H1 (cell line): ENCODE measurements at regions not wholly inside any gene's neighbourhood (a gene's known extent, or its start where the extent isn't known, plus 50 kb on each side); places are given as distances from the start of the nearest gene placed in this dataset.
"Not testable (repeated sequence)": the region's sequence is repeated elsewhere in the genome, so short reads cannot be mapped to it uniquely, and the experiment has no call there.

Experiments used
- CTCF ChIA-PET: fragments of 300-600 bp; sonication (Branson Sonifier 250); formaldehyde crosslinking; loops from one replicate; lab custom pipeline; 2021; ENCODE audit not compliant: partially characterized antibody; lab: Charles Lee
- POLR2A ChIA-PET: fragments of 300-600 bp; sonication (Branson Sonifier 250); formaldehyde crosslinking; loops from one replicate; lab custom pipeline; 2021; ENCODE audit warnings: inconsistent platforms; ENCODE audit not compliant: partially characterized antibody; lab: Charles Lee
- DNase-seq, 2 experiments: peaks; one replicate each; pipeline versions ENCODE4 v3.0.0 to v3.0.0-alpha.2; 2010 to 2022; ENCODE audit warnings: low spot score in 2 of 2, low read depth in 1 of 2, mixed read lengths in 1 of 2
- FAIRE-seq: peaks from 2 replicates; lab custom pipeline; 2011; peaks lifted over from hg19 to GRCh38; lab: Jason Lieb, UNC
- H2AFZ ChIP-seq: 2 replicates; pipeline ENCODE4 v1.8.1; 2012; ENCODE audit warnings: low read length, inconsistent platforms
- H2AK5ac ChIP-seq: 2 replicates; pipeline ENCODE4 v1.6.1; 2013; ENCODE audit warnings: low read depth, low read length
- H2BK120ac ChIP-seq: replicated peaks from 2 replicates; pipeline ENCODE3; 2013; ENCODE audit warnings: low read depth, low read length, inconsistent platforms
- H2BK12ac ChIP-seq: 2 replicates; pipeline ENCODE4 v1.6.1; 2013; ENCODE audit warnings: low read depth, low read length
- H2BK15ac ChIP-seq: 2 replicates; pipeline ENCODE4 v1.6.1; 2013; ENCODE audit warnings: low read length
- H2BK20ac ChIP-seq: 2 replicates; pipeline ENCODE4 v1.6.1; 2013; ENCODE audit warnings: low read length
- H2BK5ac ChIP-seq: 2 replicates; pipeline ENCODE4 v1.6.1; 2013; ENCODE audit warnings: low read depth, low read length
- H3K14ac ChIP-seq: 2 replicates; pipeline ENCODE4 v1.6.1; 2013; ENCODE audit warnings: inconsistent platforms; ENCODE audit not compliant: insufficient read length
- H3K18ac ChIP-seq: 2 replicates; pipeline ENCODE4 v1.6.1; 2013; ENCODE audit warnings: low read length; ENCODE audit errors: extremely low read depth
- H3K23ac ChIP-seq: 2 replicates; pipeline ENCODE4 v1.6.1; 2013; ENCODE audit warnings: inconsistent platforms; ENCODE audit not compliant: insufficient read length
- H3K23me2 ChIP-seq: 2 replicates; pipeline ENCODE4 v1.6.1; 2013; ENCODE audit warnings: low read depth, low read length
- H3K27ac ChIP-seq: 2 replicates; pipeline ENCODE4 v1.6.1; 2011; ENCODE audit warnings: low read depth, low read length, inconsistent platforms
- H3K27me3 ChIP-seq, 4 experiments: replicated peaks in 1 of 4; 1 replicate in 1 of 4; 2 replicates in 3 of 4; pipeline versions ENCODE4 v1.6.1 to v1.8.1; 2011 to 2013; ENCODE audit warnings: low read length in 3 of 4, mild to moderate bottlenecking in 3 of 4, inconsistent platforms in 2 of 4, mixed read lengths in 2 of 4, moderate library complexity in 1 of 4; ENCODE audit not compliant: control insufficient read depth in 3 of 4, insufficient read depth in 3 of 4; ENCODE audit errors: extremely low read depth in 1 of 4
- H3K36me3 ChIP-seq, 4 experiments: 2 replicates each; pipeline versions ENCODE4 v1.6.1 to v1.8.1; 2011 to 2013; ENCODE audit warnings: mild to moderate bottlenecking in 4 of 4, low read length in 3 of 4, moderate library complexity in 2 of 4, control low read depth in 1 of 4, inconsistent platforms in 1 of 4; ENCODE audit not compliant: insufficient read depth in 4 of 4, control insufficient read depth in 2 of 4
- H3K4ac ChIP-seq: replicated peaks from 2 replicates; pipeline ENCODE3; 2013; ENCODE audit warnings: low read length, low read depth, mixed read lengths, inconsistent platforms; ENCODE audit not compliant: insufficient read length
- H3K4me1 ChIP-seq, 4 experiments: replicated peaks in 1 of 4; 1 replicate in 1 of 4; 2 replicates in 3 of 4; pipeline versions ENCODE4 v1.6.1 to v1.8.1; 2011 to 2013; ENCODE audit warnings: low read length in 3 of 4, inconsistent platforms in 2 of 4, mixed read lengths in 1 of 4; ENCODE audit not compliant: insufficient read depth in 4 of 4, control insufficient read depth in 3 of 4
- H3K4me2 ChIP-seq, 2 experiments: 2 replicates each; pipeline versions ENCODE4 v1.6.1 to v1.8.1; 2011 to 2013; ENCODE audit warnings: low read depth in 2 of 2, low read length in 2 of 2, control low read depth in 1 of 2, inconsistent platforms in 1 of 2, mild to moderate bottlenecking in 1 of 2; ENCODE audit not compliant: insufficient read depth in 1 of 2
- H3K4me3 ChIP-seq, 4 experiments: fragments of 200-600, 300-600 bp in 1 of 4; sonication (generic), shearing (Covaris generic), sonication (Bioruptor Twin) in 1 of 4; 2 replicates each; pipeline versions ENCODE4 v1.5.1 to v1.8.1; 2011 to 2016; ENCODE audit warnings: low read length in 4 of 4, low read depth in 3 of 4, control low read depth in 2 of 4, inconsistent platforms in 2 of 4, mild to moderate bottlenecking in 2 of 4, mixed read lengths in 1 of 4, moderate library complexity in 1 of 4; ENCODE audit not compliant: insufficient read depth in 2 of 4; ENCODE audit errors: extremely low read depth in 1 of 4
- H3K56ac ChIP-seq: replicated peaks from 2 replicates; pipeline ENCODE3; 2013; ENCODE audit warnings: low read depth, mild to moderate bottlenecking, mixed read lengths, low read length, inconsistent platforms; ENCODE audit not compliant: insufficient read length
- H3K79me1 ChIP-seq: 2 replicates; pipeline ENCODE4 v1.6.1; 2013; ENCODE audit warnings: low read depth, low read length, control low read depth
- H3K79me2 ChIP-seq, 2 experiments: 2 replicates each; pipeline versions ENCODE4 v1.6.1 to v1.8.1; 2012 to 2013; ENCODE audit warnings: low read length in 2 of 2, mild to moderate bottlenecking in 2 of 2, inconsistent platforms in 1 of 2; ENCODE audit not compliant: insufficient read depth in 2 of 2, control insufficient read depth in 1 of 2
- H3K9ac ChIP-seq, 4 experiments: replicated peaks in 1 of 4; 1 replicate in 1 of 4; 2 replicates in 3 of 4; pipeline versions ENCODE4 v1.6.1 to v1.8.1; 2011 to 2013; ENCODE audit warnings: low read depth in 3 of 4, low read length in 3 of 4, control low read depth in 2 of 4, mild to moderate bottlenecking in 2 of 4, moderate library complexity in 2 of 4, inconsistent platforms in 1 of 4; ENCODE audit errors: extremely low read depth in 1 of 4
- H3K9me3 ChIP-seq, 2 experiments: 2 replicates each; pipeline versions ENCODE4 v1.6.1 to v1.8.1; 2012 to 2013; ENCODE audit warnings: mild to moderate bottlenecking in 2 of 2, moderate library complexity in 2 of 2, control low read depth in 1 of 2, inconsistent platforms in 1 of 2, low read depth in 1 of 2, low read length in 1 of 2, mixed read lengths in 1 of 2; ENCODE audit not compliant: insufficient read depth in 2 of 2
- H4K20me1 ChIP-seq, 2 experiments: replicated peaks in 1 of 2; 2 replicates each; pipeline versions ENCODE3 to v1.8.1; 2011 to 2013; ENCODE audit warnings: inconsistent platforms in 2 of 2, low read length in 2 of 2, mild to moderate bottlenecking in 1 of 2; ENCODE audit not compliant: insufficient read depth in 2 of 2, control insufficient read depth in 1 of 2
- H4K5ac ChIP-seq: 2 replicates; pipeline ENCODE4 v1.6.1; 2013; ENCODE audit warnings: low read length, low read depth, mixed read lengths, inconsistent platforms; ENCODE audit not compliant: insufficient read length
- H4K8ac ChIP-seq: 2 replicates; pipeline ENCODE4 v1.8.0; 2013; ENCODE audit warnings: mild to moderate bottlenecking, moderate library complexity, low read length, inconsistent platforms; ENCODE audit not compliant: insufficient read depth; ENCODE audit errors: extremely low read depth
- H4K91ac ChIP-seq: replicated peaks from 2 replicates; pipeline ENCODE3; 2013; ENCODE audit warnings: low read length, mixed read lengths, inconsistent platforms; ENCODE audit not compliant: insufficient read length
- WGBS, 2 experiments: shearing (Covaris generic) in 1 of 2; methylation state at CpG; one replicate each; pipeline versions ENCODE4 v1.1.6 to v1.1.7; 2013 to 2015; ENCODE audit warnings: low lambda C conversion rate in 2 of 2, mixed read lengths in 2 of 2, inconsistent platforms in 1 of 2, low coverage in 1 of 2, missing lambda C conversion rate in 1 of 2; ENCODE audit not compliant: insufficient replicate concordance in 2 of 2, insufficient coverage in 1 of 2, insufficient read length in 1 of 2; ENCODE audit errors: extremely low coverage in 1 of 2, missing lambda C conversion rate in 1 of 2; 5-methylcytosine and 5-hydroxymethylcytosine counted together

DNA sequence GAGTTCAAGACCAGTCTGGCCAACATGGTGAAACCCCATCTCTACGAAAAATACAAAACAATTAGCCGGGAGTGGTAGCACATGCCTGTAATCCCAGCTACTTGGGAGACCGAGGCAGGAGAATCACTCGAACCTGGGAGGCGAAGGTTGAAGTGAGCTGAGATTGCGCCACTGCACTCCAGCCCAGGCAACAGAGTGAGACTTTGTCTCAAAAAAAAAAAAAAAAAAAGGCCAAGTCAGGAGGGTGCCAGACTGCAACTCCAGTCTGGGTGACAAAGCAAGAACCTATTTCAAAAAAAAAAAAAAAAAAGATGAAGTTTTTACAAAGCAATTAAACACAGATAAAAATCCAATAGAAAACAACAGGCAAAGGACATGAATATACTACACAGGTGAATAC, 59.1 kb upstream of the NOTCH2NLA start:
- H2BK12ac ChIP-seq, H3K79me2 ChIP-seq, FAIRE-seq, H3K9ac ChIP-seq, CTCF ChIA-PET, H3K4ac ChIP-seq, H3K4me3 ChIP-seq, H3K79me1 ChIP-seq, H2BK20ac ChIP-seq, H3K14ac ChIP-seq, H3K36me3 ChIP-seq, H4K8ac ChIP-seq, DNase-seq, H2BK5ac ChIP-seq, H3K56ac ChIP-seq, H4K20me1 ChIP-seq, H4K91ac ChIP-seq, H3K27me3 ChIP-seq, H2BK15ac ChIP-seq, H2AK5ac ChIP-seq, H4K5ac ChIP-seq, H3K18ac ChIP-seq, H3K4me2 ChIP-seq, H3K4me1 ChIP-seq, H3K27ac ChIP-seq, POLR2A ChIA-PET, H3K23me2 ChIP-seq, H2BK120ac ChIP-seq, H3K23ac ChIP-seq, H3K9me3 ChIP-seq, H2AFZ ChIP-seq: not testable (repeated sequence)
- no CpG with 5 or more reads among the region's 6 CpGs for WGBS, 2 experiments

- H4K5ac ChIP-seq, H3K79me1 ChIP-seq, H3K4me3 ChIP-seq, H3K79me2 ChIP-seq, H3K18ac ChIP-seq, FAIRE-seq, H4K91ac ChIP-seq, H2BK12ac ChIP-seq, H2AFZ ChIP-seq, H2AK5ac ChIP-seq, H3K9ac ChIP-seq, H3K56ac ChIP-seq, CTCF ChIA-PET, H2BK120ac ChIP-seq, H3K4ac ChIP-seq, H3K23me2 ChIP-seq, DNase-seq, H2BK20ac ChIP-seq, H2BK15ac ChIP-seq, H2BK5ac ChIP-seq, H3K27me3 ChIP-seq, H4K20me1 ChIP-seq, POLR2A ChIA-PET, H3K4me1 ChIP-seq, H3K9me3 ChIP-seq, H3K27ac ChIP-seq, H4K8ac ChIP-seq, H3K14ac ChIP-seq, H3K36me3 ChIP-seq, H3K23ac ChIP-seq, H3K4me2 ChIP-seq: not testable (repeated sequence)
- WGBS, 2 experiments: no CpG with 5 or more reads among the region's 1 CpG
These were observed 55.9 kb upstream of the NOTCH2NLA start for GRCh38 chr1:146284760-146285159.
